ENCODE measurements at regions not wholly inside any gene's neighbourhood (a gene's known extent, or its start where the extent isn't known, plus 50 kb on each side); places are given as distances from the start of the nearest gene placed in this dataset.

DNA sequence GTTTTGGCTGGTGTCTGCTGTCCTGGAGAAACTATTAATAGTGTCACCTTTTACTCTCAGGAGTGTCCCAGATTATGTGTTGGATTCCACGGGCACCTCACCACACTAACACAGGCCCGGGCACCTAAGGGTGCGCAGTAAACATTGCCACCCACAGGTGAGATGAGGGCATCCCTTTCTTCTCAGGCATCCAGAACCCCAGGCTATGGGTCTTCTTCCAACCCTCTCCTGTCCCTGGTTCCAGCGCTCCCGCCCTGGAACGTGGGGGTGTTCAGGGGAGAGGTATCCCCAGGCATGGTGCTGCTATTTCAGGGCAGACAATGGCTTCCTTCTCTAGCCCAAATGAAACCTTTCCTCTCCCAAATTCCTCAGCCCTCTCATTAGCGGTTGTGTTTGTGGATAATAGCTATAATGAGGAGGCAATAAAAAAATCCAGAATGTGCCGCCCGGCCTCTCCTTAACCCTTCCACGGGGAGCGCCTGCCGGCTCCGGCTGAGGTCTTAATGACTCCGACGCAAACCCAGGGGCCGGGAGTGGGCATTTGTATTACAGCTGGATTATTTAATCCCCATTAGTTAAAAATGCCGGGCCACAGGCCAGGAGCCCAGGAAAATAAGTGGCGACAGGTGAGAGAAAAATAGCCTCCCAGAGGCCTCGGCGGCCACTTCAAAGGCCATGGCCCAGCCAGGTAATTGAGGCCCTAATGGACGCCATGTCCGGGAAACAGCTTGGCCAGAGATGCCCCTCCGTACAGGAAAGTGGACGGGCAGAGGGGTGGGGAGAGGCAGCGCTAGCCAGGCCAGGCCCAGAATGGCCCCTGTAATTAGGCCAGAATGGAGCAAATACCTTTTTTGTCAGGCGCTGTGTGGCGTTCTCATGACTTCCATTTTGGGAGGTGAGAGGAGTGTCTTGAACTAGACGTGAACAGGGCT lies 102.8 kb downstream of the IRX5 start:
- no peaks in the 10 kb centered on the region for H3K79me1 ChIP-seq (ENCODE audit: low read length)
- no peaks in the 10 kb centered on the region for H3K79me2 ChIP-seq (ENCODE audit: control insufficient read depth, insufficient read depth, low read length, poor library complexity)
- H3K4ac ChIP-seq (ENCODE audit: low read depth, low read length) = no peak overlapping the region
- no peak overlapping the region for H4K8ac ChIP-seq (ENCODE audit: low read depth, low read length)
- H2BK5ac ChIP-seq (ENCODE audit: low read depth, low read length, poor library complexity) = no peak overlapping the region
- H3K18ac ChIP-seq (ENCODE audit: low read length) = no peak overlapping the region
- no peak overlapping the region for H3K9ac ChIP-seq (ENCODE audit: low read length)
- no peak overlapping the region for H3K14ac ChIP-seq (ENCODE audit: low read length)
- no peak overlapping the region for H2AK5ac ChIP-seq (ENCODE audit: low read length)
- no peak overlapping the region for H3K4me2 ChIP-seq (ENCODE audit: low read length)
- no peaks in the 10 kb centered on the region for H3K27me3 ChIP-seq (ENCODE audit: insufficient read depth, low read length)
- no CpG with 5 or more reads among the region's 28 CpGs for WGBS (ENCODE audit: extremely low coverage, insufficient coverage, insufficient read length)
- no peak overlapping the region for H3K23ac ChIP-seq (ENCODE audit: low read length)
- H3K9me3 ChIP-seq (ENCODE audit: insufficient read depth, low read depth, low read length) = no peaks in the 10 kb centered on the region
- H2BK120ac ChIP-seq (ENCODE audit: insufficient read depth, low read length, poor library complexity) = no peak overlapping the region
- no peak overlapping the region for H4K91ac ChIP-seq (ENCODE audit: low read depth, low read length)
- no peak overlapping the region for H3K4me3 ChIP-seq (ENCODE audit: low read depth, low read length)
- no peak overlapping the region for H3K27ac ChIP-seq (ENCODE audit: low read depth, low read length)
- no peaks in the 10 kb centered on the region for H3K4me1 ChIP-seq (ENCODE audit: control insufficient read depth in 1 of 2, insufficient read depth in 2 of 2, low read length in 2 of 2)
- no peak for DNase-seq
- H4K12ac ChIP-seq (ENCODE audit: low read depth, low read length) = no peak overlapping the region
- H3K36me3 ChIP-seq (ENCODE audit: control insufficient read depth in 1 of 2, insufficient read depth in 2 of 2, low read length in 2 of 2) = no peaks in the 10 kb centered on the region
- H2BK12ac ChIP-seq (ENCODE audit: low read length) = no peak overlapping the region
- H2AFZ ChIP-seq (ENCODE audit: insufficient read depth, low read length, poor library complexity) = no peak overlapping the region

- H4K8ac ChIP-seq (ENCODE audit: low read depth, low read length) = no peak overlapping the region
- H3K27me3 ChIP-seq (ENCODE audit: insufficient read depth, low read length) = no peaks in the 10 kb centered on the region
- H4K12ac ChIP-seq (ENCODE audit: low read depth, low read length) = no peak overlapping the region
- H3K9ac ChIP-seq (ENCODE audit: low read length) = no peak overlapping the region
- H3K4me1 ChIP-seq (ENCODE audit: control insufficient read depth in 1 of 2, insufficient read depth in 2 of 2, low read length in 2 of 2) = no peaks in the 10 kb centered on the region
- H3K14ac ChIP-seq (ENCODE audit: low read length) = no peak overlapping the region
- no peak overlapping the region for H3K4me3 ChIP-seq (ENCODE audit: low read depth, low read length)
- H3K79me1 ChIP-seq (ENCODE audit: low read length) = no peaks in the 10 kb centered on the region
- H3K36me3 ChIP-seq (ENCODE audit: control insufficient read depth in 1 of 2, insufficient read depth in 2 of 2, low read length in 2 of 2) = no peaks in the 10 kb centered on the region
- WGBS (ENCODE audit: extremely low coverage, insufficient coverage, insufficient read length) = no CpG with 5 or more reads among the region's 9 CpGs
- no peak overlapping the region for H3K4me2 ChIP-seq (ENCODE audit: low read length)
- H2BK5ac ChIP-seq (ENCODE audit: low read depth, low read length, poor library complexity) = no peak overlapping the region
- H2BK12ac ChIP-seq (ENCODE audit: low read length) = no peak overlapping the region
- H3K9me3 ChIP-seq (ENCODE audit: insufficient read depth, low read depth, low read length) = no peaks in the 10 kb centered on the region
- DNase-seq = peak in 1 of 2 donors; percentile 10
- no peak overlapping the region for H3K18ac ChIP-seq (ENCODE audit: low read length)
- H2AK5ac ChIP-seq (ENCODE audit: low read length) = no peak overlapping the region
- H3K79me2 ChIP-seq (ENCODE audit: control insufficient read depth, insufficient read depth, low read length, poor library complexity) = no peaks in the 10 kb centered on the region
- H2AFZ ChIP-seq (ENCODE audit: insufficient read depth, low read length, poor library complexity) = no peak overlapping the region
- no peak overlapping the region for H4K91ac ChIP-seq (ENCODE audit: low read depth, low read length)
- H2BK120ac ChIP-seq (ENCODE audit: insufficient read depth, low read length, poor library complexity) = no peak overlapping the region
- H3K27ac ChIP-seq (ENCODE audit: low read depth, low read length) = no peak overlapping the region
- no peak overlapping the region for H3K23ac ChIP-seq (ENCODE audit: low read length)
- no peak overlapping the region for H3K4ac ChIP-seq (ENCODE audit: low read depth, low read length)
Measured at GRCh38 chr16:55035029-55035428, 104.4 kb downstream of the IRX5 start.

DNA sequence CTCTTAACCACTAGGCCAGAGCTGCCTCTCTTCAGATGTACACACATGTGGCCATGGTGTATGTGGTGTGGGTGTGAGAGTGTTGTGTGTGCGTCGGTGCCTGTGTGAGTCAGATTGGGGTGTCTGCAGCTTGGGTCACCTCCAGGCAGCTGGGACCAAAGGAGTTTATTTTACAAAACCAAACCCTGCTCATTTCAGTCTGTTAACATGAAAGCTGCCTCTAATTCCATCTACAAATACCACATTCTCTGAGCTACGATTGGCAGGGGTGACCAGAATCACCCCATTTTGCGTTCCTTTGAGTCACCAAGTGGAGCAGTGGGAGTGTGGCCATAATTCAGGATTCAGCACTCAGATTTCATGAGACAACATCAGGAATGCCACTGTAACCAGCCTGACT lies 105.3 kb downstream of the IRX5 start:
- Histone ChIP-seq H3K79me2 (ENCODE audit: control insufficient read depth, insufficient read depth, low read length, poor library complexity) (no peaks in the 10 kb centered on the region), H4K91ac (ENCODE audit: low read depth, low read length) (no peak overlapping the region), H3K14ac (ENCODE audit: low read length) (no peak overlapping the region), H3K23ac (ENCODE audit: low read length) (no peak overlapping the region), H3K27me3 (ENCODE audit: insufficient read depth, low read length) (no peaks in the 10 kb centered on the region), H2BK5ac (ENCODE audit: low read depth, low read length, poor library complexity) (no peak overlapping the region), H4K8ac (ENCODE audit: low read depth, low read length) (no peak overlapping the region), H3K79me1 (ENCODE audit: low read length) (no peaks in the 10 kb centered on the region), H3K4ac (ENCODE audit: low read depth, low read length) (no peak overlapping the region), H2BK120ac (ENCODE audit: insufficient read depth, low read length, poor library complexity) (no peak overlapping the region), H2AK5ac (ENCODE audit: low read length) (no peak overlapping the region), H2AFZ (ENCODE audit: insufficient read depth, low read length, poor library complexity) (no peak overlapping the region), H3K18ac (ENCODE audit: low read length) (no peak overlapping the region), H3K27ac (ENCODE audit: low read depth, low read length) (no peak overlapping the region), H3K9ac (ENCODE audit: low read length) (no peak overlapping the region), H3K4me3 (ENCODE audit: low read depth, low read length) (no peak overlapping the region), H3K4me2 (ENCODE audit: low read length) (no peak overlapping the region), H3K4me1 (ENCODE audit: control insufficient read depth in 1 of 2, insufficient read depth in 2 of 2, low read length in 2 of 2) (no peaks in the 10 kb centered on the region), H2BK12ac (ENCODE audit: low read length) (no peak overlapping the region), H3K36me3 (ENCODE audit: control insufficient read depth in 1 of 2, insufficient read depth in 2 of 2, low read length in 2 of 2) (no peaks in the 10 kb centered on the region), H4K12ac (ENCODE audit: low read depth, low read length) (no peak overlapping the region), H3K9me3 (ENCODE audit: insufficient read depth, low read depth, low read length) (no peaks in the 10 kb centered on the region)
- no peak for DNase-seq
- no CpG with 5 or more reads among the region's 4 CpGs for WGBS (ENCODE audit: extremely low coverage, insufficient coverage, insufficient read length)

DNA sequence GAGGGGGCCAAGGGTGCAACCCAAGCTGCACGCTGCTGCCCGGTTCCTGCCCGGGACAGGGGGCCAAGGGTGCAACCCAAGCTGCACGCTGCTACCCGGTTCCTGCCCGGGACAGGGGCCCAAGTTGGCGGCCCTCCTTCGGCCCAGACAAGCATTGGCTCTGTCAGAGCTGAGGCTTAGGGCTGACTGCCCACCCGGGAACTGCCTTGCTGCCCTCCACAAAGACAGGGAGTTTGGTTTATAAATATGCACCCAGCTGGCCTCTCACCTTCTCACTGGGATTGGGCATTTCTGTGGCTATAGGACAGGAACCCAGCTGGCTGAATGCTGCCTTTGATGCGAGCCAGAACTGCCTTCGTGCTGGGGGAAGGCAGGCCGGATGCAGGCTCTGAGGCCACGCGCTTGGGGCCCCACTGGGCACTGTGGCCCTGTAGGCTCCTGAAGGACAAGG lies 105.7 kb downstream of the IRX5 start:
- H4K91ac ChIP-seq (ENCODE audit: low read depth, low read length) = no peak overlapping the region
- no peak overlapping the region for H2BK5ac ChIP-seq (ENCODE audit: low read depth, low read length, poor library complexity)
- no peak overlapping the region for H2AFZ ChIP-seq (ENCODE audit: insufficient read depth, low read length, poor library complexity)
- DNase-seq = no peak
- no peaks in the 10 kb centered on the region for H3K79me1 ChIP-seq (ENCODE audit: low read length)
- no peaks in the 10 kb centered on the region for H3K79me2 ChIP-seq (ENCODE audit: control insufficient read depth, insufficient read depth, low read length, poor library complexity)
- no peak overlapping the region for H3K4me2 ChIP-seq (ENCODE audit: low read length)
- no peak overlapping the region for H3K27ac ChIP-seq (ENCODE audit: low read depth, low read length)
- no peak overlapping the region for H4K12ac ChIP-seq (ENCODE audit: low read depth, low read length)
- no peak overlapping the region for H4K8ac ChIP-seq (ENCODE audit: low read depth, low read length)
- no peak overlapping the region for H3K23ac ChIP-seq (ENCODE audit: low read length)
- no peak overlapping the region for H2AK5ac ChIP-seq (ENCODE audit: low read length)
- no peak overlapping the region for H3K18ac ChIP-seq (ENCODE audit: low read length)
- no peaks in the 10 kb centered on the region for H3K4me1 ChIP-seq (ENCODE audit: control insufficient read depth in 1 of 2, insufficient read depth in 2 of 2, low read length in 2 of 2)
- no peak overlapping the region for H3K9ac ChIP-seq (ENCODE audit: low read length)
- no peak overlapping the region for H3K4me3 ChIP-seq (ENCODE audit: low read depth, low read length)
- no CpG with 5 or more reads among the region's 14 CpGs for WGBS (ENCODE audit: extremely low coverage, insufficient coverage, insufficient read length)
- no peaks in the 10 kb centered on the region for H3K36me3 ChIP-seq (ENCODE audit: control insufficient read depth in 1 of 2, insufficient read depth in 2 of 2, low read length in 2 of 2)
- H3K4ac ChIP-seq (ENCODE audit: low read depth, low read length) = no peak overlapping the region
- no peaks in the 10 kb centered on the region for H3K27me3 ChIP-seq (ENCODE audit: insufficient read depth, low read length)
- no peak overlapping the region for H2BK120ac ChIP-seq (ENCODE audit: insufficient read depth, low read length, poor library complexity)
- H3K9me3 ChIP-seq (ENCODE audit: insufficient read depth, low read depth, low read length) = no peaks in the 10 kb centered on the region
- H3K14ac ChIP-seq (ENCODE audit: low read length) = no peak overlapping the region
- H2BK12ac ChIP-seq (ENCODE audit: low read length) = no peak overlapping the region
